SK-N-DZ (cell line): ENCODE measurements at regions not wholly inside any gene's neighbourhood (a gene's known extent, or its start where the extent isn't known, plus 50 kb on each side); places are given as distances from the start of the nearest gene placed in this dataset.
A peak's percentile ranks its signal among the peaks of the same experiment; 100 is the strongest.

Experiments
- DNase-seq: peaks from one replicate; pipeline ENCODE4 v3.0.0-alpha.2; 2015; ENCODE audit warnings: low spot score

- DNase-seq, result no peak
Observed at GRCh38 chr10:83037653-83038052, 1101.7 kb upstream of the GHITM start.

GRCh38 chr10:83038631-83039030 is 1100.7 kb upstream of the GHITM start:
- no peak for DNase-seq

GRCh38 chr10:83045731-83046130 is 1093.6 kb upstream of the GHITM start:
- DNase-seq, result no peak

- no peak for DNase-seq
Observed at GRCh38 chr10:83050815-83051214, 1088.5 kb upstream of the GHITM start.

GRCh38 chr10:83062871-83063270 is 1076.4 kb upstream of the GHITM start:
- DNase-seq, result no peak

- DNase-seq, result no peak
Observed at GRCh38 chr10:83073472-83073871, 1065.8 kb upstream of the GHITM start.

GRCh38 chr10:83075016-83075814 is 1064.1 kb upstream of the GHITM start:
- DNase-seq, result peak; percentile 24

GRCh38 chr10:83075815-83076355 is 1063.4 kb upstream of the GHITM start:
- peak; percentile 23 for DNase-seq

- no peak for DNase-seq
Observed at GRCh38 chr10:83076443-83076842, 1062.9 kb upstream of the GHITM start.

- DNase-seq, result no peak
Observed at GRCh38 chr10:83078160-83078559, 1061.1 kb upstream of the GHITM start.

- no peak for DNase-seq
Observed at GRCh38 chr10:83078645-83079044, 1060.7 kb upstream of the GHITM start.

GRCh38 chr10:83083831-83084230 is 1055.5 kb upstream of the GHITM start:
- no peak for DNase-seq

- no peak for DNase-seq
Observed at GRCh38 chr10:83089335-83089734, 1050.0 kb upstream of the GHITM start.

- no peak for DNase-seq
Observed at GRCh38 chr10:83104616-83105015, 1034.7 kb upstream of the GHITM start.

- DNase-seq, result no peak
Observed at GRCh38 chr10:83108565-83109333, 1030.6 kb upstream of the GHITM start.

GRCh38 chr10:83119346-83119745 is 1020.0 kb upstream of the GHITM start:
- no peak for DNase-seq

GRCh38 chr10:83122336-83122735 is 1017.0 kb upstream of the GHITM start:
- no peak for DNase-seq

GRCh38 chr10:83127942-83128575 is 1011.2 kb upstream of the GHITM start:
- no peak for DNase-seq

- DNase-seq, result no peak
Observed at GRCh38 chr10:83140811-83141210, 998.5 kb upstream of the GHITM start.

- DNase-seq, result no peak
Observed at GRCh38 chr10:83142074-83142563, 997.2 kb upstream of the GHITM start.

- DNase-seq, result no peak
Observed at GRCh38 chr10:83144461-83144860, 994.8 kb upstream of the GHITM start.

- no peak for DNase-seq
Observed at GRCh38 chr10:83153714-83154113, 985.6 kb upstream of the GHITM start.
